Nephron progenitor cell (in vitro differentiated cells): ENCODE measurements at regions not wholly inside any gene's neighbourhood (a gene's known extent, or its start where the extent isn't known, plus 50 kb on each side); places are given as distances from the start of the nearest gene placed in this dataset.

Experiments used
- DNase-seq: peaks from one replicate; pipeline ENCODE4 v3.0.0; 2021
- H3K27ac Mint-ChIP-seq: 2 replicates; pipeline ENCODE4 v1.8.0; 2021; ENCODE audit warnings: mild to moderate bottlenecking, moderate library complexity, mixed read lengths
- H3K27me3 Mint-ChIP-seq: 2 replicates; pipeline ENCODE4 v1.8.0; 2021; ENCODE audit warnings: mild to moderate bottlenecking, low read depth, mixed read lengths; ENCODE audit not compliant: poor library complexity
- H3K36me3 Mint-ChIP-seq: 2 replicates; pipeline ENCODE4 v1.8.0; 2021; ENCODE audit warnings: low read depth, mixed read lengths
- H3K4me1 Mint-ChIP-seq: 2 replicates; pipeline ENCODE4 v1.8.0; 2021; ENCODE audit warnings: mixed read lengths
- H3K4me3 Mint-ChIP-seq: 2 replicates; pipeline ENCODE4 v1.8.0; 2021; ENCODE audit warnings: mild to moderate bottlenecking, moderate library complexity, mixed read lengths
- H3K9me3 Mint-ChIP-seq: 2 replicates; pipeline ENCODE4 v1.8.0; 2021; ENCODE audit warnings: mild to moderate bottlenecking, moderate library complexity, mixed read lengths
- TF ChIP-seq, protein P1 (sequence below): fragments of 200-600 bp; sonication (generic); IDR thresholded peaks from 2 replicates; pipeline ENCODE4 v1.5.0; 2021; ENCODE audit warnings: antibody characterized with exemption

GRCh38 chrX:126697091-126697490, 122.4 kb upstream of the PRR32 start:
- Mint-ChIP-seq H3K27me3 (no peaks in the 10 kb centered on the region), H3K4me1 (no peaks in the 10 kb centered on the region)

GRCh38 chrX:126701380-126701779, 118.1 kb upstream of the PRR32 start:
- Mint-ChIP-seq H3K9me3 (peaks cover 30% of the 10 kb centered on the region), H3K27ac (no peak overlapping the region), H3K4me3 (no peak overlapping the region), H3K27me3 (no peaks in the 10 kb centered on the region), H3K36me3 (no peaks in the 10 kb centered on the region), H3K4me1 (no peaks in the 10 kb centered on the region)
- DNase-seq, result no peak
- TF ChIP-seq, protein P1, sequence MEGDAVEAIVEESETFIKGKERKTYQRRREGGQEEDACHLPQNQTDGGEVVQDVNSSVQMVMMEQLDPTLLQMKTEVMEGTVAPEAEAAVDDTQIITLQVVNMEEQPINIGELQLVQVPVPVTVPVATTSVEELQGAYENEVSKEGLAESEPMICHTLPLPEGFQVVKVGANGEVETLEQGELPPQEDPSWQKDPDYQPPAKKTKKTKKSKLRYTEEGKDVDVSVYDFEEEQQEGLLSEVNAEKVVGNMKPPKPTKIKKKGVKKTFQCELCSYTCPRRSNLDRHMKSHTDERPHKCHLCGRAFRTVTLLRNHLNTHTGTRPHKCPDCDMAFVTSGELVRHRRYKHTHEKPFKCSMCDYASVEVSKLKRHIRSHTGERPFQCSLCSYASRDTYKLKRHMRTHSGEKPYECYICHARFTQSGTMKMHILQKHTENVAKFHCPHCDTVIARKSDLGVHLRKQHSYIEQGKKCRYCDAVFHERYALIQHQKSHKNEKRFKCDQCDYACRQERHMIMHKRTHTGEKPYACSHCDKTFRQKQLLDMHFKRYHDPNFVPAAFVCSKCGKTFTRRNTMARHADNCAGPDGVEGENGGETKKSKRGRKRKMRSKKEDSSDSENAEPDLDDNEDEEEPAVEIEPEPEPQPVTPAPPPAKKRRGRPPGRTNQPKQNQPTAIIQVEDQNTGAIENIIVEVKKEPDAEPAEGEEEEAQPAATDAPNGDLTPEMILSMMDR, result no peak

More at GRCh38 chrX:126697091-126697490, 122.4 kb upstream of the PRR32 start:
- H3K27ac Mint-ChIP-seq, result no peak overlapping the region
- no peaks in the 10 kb centered on the region for H3K36me3 Mint-ChIP-seq
- H3K4me3 Mint-ChIP-seq, result no peak overlapping the region
- DNase-seq, result no peak
- TF ChIP-seq, protein P1, result no peak
- H3K9me3 Mint-ChIP-seq, result peaks cover 32% of the 10 kb centered on the region

DNA sequence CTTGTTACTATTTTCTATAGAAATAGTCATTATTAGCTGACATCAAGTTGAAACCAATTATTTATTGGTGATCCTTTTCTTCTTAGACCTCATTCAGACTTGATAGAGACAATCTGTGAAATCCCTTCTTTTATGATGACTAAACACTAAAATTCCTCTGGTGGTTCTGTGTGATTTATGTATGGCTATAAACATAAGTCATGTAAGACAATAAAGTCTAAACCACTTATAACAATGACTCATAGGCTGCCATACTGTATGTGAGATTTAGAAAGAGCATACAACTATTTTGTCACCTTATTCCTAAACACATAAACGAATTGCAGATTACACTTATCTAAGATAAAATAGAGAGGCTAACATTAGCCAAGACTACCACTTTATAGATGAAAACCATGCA, 101.1 kb upstream of the PRR32 start:
- Mint-ChIP-seq H3K4me3 (no peak overlapping the region), H3K27me3 (no peaks in the 10 kb centered on the region), H3K36me3 (no peaks in the 10 kb centered on the region), H3K27ac (no peak overlapping the region), H3K9me3 (peaks cover 9% of the 10 kb centered on the region), H3K4me1 (no peaks in the 10 kb centered on the region)
- DNase-seq, result no peak
- TF ChIP-seq, protein P1, result no peak

- Mint-ChIP-seq H3K36me3 (no peaks in the 10 kb centered on the region), H3K27me3 (no peaks in the 10 kb centered on the region)
- TF ChIP-seq, protein P1, result no peak
Observed at GRCh38 chrX:126719208-126719607, 100.3 kb upstream of the PRR32 start.

GRCh38 chrX:126723881-126724280, 95.6 kb upstream of the PRR32 start:
- Mint-ChIP-seq H3K36me3 (no peaks in the 10 kb centered on the region), H3K4me3 (no peak overlapping the region), H3K27me3 (no peaks in the 10 kb centered on the region), H3K9me3 (peaks cover 17% of the 10 kb centered on the region), H3K4me1 (no peaks in the 10 kb centered on the region), H3K27ac (no peak overlapping the region)
- DNase-seq, result no peak
- TF ChIP-seq, protein P1, result no peak

More at GRCh38 chrX:126719208-126719607, 100.3 kb upstream of the PRR32 start:
- no peaks in the 10 kb centered on the region for H3K4me1 Mint-ChIP-seq
- H3K9me3 Mint-ChIP-seq, result peaks cover 9% of the 10 kb centered on the region
- no peak overlapping the region for H3K4me3 Mint-ChIP-seq
- no peak overlapping the region for H3K27ac Mint-ChIP-seq
- no peak for DNase-seq

- H3K36me3 Mint-ChIP-seq, result no peaks in the 10 kb centered on the region
- H3K27me3 Mint-ChIP-seq, result peaks cover 3% of the 10 kb centered on the region
- no peak overlapping the region for H3K4me3 Mint-ChIP-seq
- peaks cover 3% of the 10 kb centered on the region for H3K9me3 Mint-ChIP-seq
- H3K4me1 Mint-ChIP-seq, result no peaks in the 10 kb centered on the region
- H3K27ac Mint-ChIP-seq, result no peak overlapping the region
- TF ChIP-seq, protein P1, result no peak
- DNase-seq, result no peak
Observed at GRCh38 chrX:126733874-126734273, 85.7 kb upstream of the PRR32 start.
